ENCODE measurements at regions not wholly inside any gene's neighbourhood (a gene's known extent, or its start where the extent isn't known, plus 50 kb on each side); places are given as distances from the start of the nearest gene placed in this dataset.

DNA sequence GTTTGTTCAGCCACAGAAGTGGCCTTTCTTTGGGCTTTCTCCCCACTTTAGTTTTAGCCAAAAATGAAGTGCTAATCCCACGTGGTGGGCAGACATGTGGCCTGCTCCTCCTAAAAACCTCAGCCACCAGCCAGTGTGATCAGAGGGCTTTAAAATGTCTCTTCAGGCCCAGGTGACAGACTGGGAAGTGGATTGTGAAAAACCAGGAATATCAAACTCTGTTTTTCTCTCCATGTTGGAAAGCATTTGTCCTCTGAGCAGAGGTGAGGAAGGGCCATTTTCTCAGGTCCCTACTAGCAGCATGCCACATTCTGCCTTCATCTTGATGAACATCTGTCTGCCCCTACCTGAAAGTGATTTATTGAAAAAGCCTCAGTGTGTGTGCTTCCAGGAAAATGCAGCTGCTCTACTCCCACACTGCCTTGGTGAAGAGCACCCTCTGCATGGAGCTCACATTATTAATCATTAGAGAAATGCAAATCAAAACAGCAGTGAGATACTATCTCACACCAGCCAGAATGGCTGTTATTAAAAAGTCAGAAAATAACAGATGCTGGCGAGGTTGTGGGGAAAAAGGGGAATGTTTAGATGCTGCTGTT is 181.2 kb upstream of the DMAC1 start:
- H3K36me3 ChIP-seq (replicated peaks in 1 of 2; ENCODE audit: insufficient read depth in 1 of 2, low read depth in 2 of 2): no peaks in the 10 kb centered on the region
- H3K9me3 ChIP-seq: no peaks in the 10 kb centered on the region
- intact Hi-C loops (cut with DNase I): no loop called here
- TF ChIP-seq POLR2A (IDR thresholded peaks at IDR 0.05): no peak
- TF ChIP-seq, protein P1, sequence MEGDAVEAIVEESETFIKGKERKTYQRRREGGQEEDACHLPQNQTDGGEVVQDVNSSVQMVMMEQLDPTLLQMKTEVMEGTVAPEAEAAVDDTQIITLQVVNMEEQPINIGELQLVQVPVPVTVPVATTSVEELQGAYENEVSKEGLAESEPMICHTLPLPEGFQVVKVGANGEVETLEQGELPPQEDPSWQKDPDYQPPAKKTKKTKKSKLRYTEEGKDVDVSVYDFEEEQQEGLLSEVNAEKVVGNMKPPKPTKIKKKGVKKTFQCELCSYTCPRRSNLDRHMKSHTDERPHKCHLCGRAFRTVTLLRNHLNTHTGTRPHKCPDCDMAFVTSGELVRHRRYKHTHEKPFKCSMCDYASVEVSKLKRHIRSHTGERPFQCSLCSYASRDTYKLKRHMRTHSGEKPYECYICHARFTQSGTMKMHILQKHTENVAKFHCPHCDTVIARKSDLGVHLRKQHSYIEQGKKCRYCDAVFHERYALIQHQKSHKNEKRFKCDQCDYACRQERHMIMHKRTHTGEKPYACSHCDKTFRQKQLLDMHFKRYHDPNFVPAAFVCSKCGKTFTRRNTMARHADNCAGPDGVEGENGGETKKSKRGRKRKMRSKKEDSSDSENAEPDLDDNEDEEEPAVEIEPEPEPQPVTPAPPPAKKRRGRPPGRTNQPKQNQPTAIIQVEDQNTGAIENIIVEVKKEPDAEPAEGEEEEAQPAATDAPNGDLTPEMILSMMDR (IDR thresholded peaks at IDR 0.05): no peak
- no peak overlapping the region for H3K4me3 ChIP-seq
- no peaks in the 10 kb centered on the region for H3K4me1 ChIP-seq
- H3K27me3 ChIP-seq: no peaks in the 10 kb centered on the region
- DNase-seq: no peak
- 74 to 78% methylated on average over 2 of the region's 2 CpGs for WGBS, 2 donors
- ATAC-seq: no peak
- no peak overlapping the region for H3K27ac ChIP-seq

DNA sequence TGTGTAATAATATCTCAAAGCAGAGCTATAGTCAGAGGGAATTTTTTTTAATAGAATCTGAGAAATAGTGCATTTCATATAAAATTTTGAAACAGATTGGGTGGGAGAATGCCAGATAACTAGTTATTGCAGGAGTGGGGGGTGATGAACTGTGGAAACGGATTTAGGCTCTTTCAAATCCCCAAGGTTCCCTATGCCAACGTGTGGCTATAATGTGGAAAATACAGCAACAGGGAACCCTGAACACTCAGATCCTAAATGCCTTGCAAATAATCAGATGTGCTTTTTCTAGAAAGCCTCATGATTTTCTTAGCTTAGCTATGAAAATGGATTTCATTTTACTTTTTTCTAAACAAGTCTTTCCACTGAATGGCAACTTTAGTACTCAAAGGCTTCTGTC is 180.5 kb upstream of the DMAC1 start:
- intact Hi-C loops (cut with DNase I): no loop called here
- H3K27me3 ChIP-seq: no peaks in the 10 kb centered on the region
- H3K36me3 ChIP-seq (replicated peaks in 1 of 2; ENCODE audit: insufficient read depth in 1 of 2, low read depth in 2 of 2): no peaks in the 10 kb centered on the region
- 64 to 68% methylated on average over 2 of the region's 2 CpGs for WGBS, 2 donors
- DNase-seq (no peak), ATAC-seq (no peak)
- H3K4me1 ChIP-seq: no peaks in the 10 kb centered on the region
- TF ChIP-seq, protein P1 (IDR thresholded peaks at IDR 0.05): no peak
- TF ChIP-seq POLR2A (IDR thresholded peaks at IDR 0.05): no peak
- H3K9me3 ChIP-seq: no peaks in the 10 kb centered on the region
- no peak overlapping the region for H3K27ac ChIP-seq
- no peak overlapping the region for H3K4me3 ChIP-seq

DNA sequence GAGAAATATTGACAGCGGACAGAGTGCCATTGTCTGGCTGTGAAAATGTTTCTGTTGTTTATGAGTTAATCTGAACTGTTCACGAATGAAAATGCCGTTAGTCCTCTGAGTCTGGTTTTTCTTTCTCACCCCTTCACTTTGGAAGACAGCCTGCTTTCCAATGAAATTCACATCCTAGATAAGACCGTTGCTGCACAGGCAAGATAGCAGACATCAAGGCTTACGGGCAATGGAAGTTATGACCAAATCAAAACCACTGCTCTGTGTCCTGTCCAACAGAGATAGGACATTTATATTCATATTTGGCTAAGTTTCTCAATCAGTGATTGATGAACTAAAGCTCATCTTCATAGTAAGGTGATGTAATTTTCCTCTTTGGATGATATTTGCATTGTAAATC is 180.0 kb upstream of the DMAC1 start:
- no peak for TF ChIP-seq POLR2A (IDR thresholded peaks at IDR 0.05)
- TF ChIP-seq, protein P1 (IDR thresholded peaks at IDR 0.05): no peak
- intact Hi-C loops (cut with DNase I): no loop called here
- no peaks in the 10 kb centered on the region for H3K36me3 ChIP-seq (replicated peaks in 1 of 2; ENCODE audit: insufficient read depth in 1 of 2, low read depth in 2 of 2)
- no peaks in the 10 kb centered on the region for H3K27me3 ChIP-seq
- no peak for ATAC-seq
- 59 to 63% methylated on average over 5 of the region's 5 CpGs for WGBS, 2 donors
- no peak for DNase-seq
- no peak overlapping the region for H3K27ac ChIP-seq
- H3K4me1 ChIP-seq: no peaks in the 10 kb centered on the region
- no peaks in the 10 kb centered on the region for H3K9me3 ChIP-seq
- H3K4me3 ChIP-seq: no peak overlapping the region

DNA sequence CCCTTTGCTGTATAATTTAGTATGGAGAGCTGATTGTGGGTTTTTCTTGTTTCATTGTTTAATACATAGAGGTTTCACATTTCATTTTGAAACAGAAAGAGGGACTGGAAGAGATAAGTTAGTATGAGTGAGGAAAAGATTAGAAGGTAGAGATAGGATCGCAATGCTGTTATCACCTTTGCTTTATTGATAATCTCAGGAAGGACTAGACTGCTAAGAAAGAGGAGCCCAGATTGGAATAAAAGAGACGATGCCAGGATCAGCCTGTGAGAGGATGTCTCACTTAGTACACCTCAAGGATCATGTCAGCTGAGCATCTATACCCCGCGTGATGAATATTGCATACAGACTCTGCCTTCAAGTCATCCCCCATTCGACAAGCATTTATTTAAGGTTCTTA is 178.0 kb upstream of the DMAC1 start:
- Histone ChIP-seq H3K4me3 (no peak overlapping the region), H3K4me1 (no peaks in the 10 kb centered on the region), H3K9me3 (no peaks in the 10 kb centered on the region), H3K27me3 (no peaks in the 10 kb centered on the region), H3K36me3 (replicated peaks in 1 of 2; ENCODE audit: insufficient read depth in 1 of 2, low read depth in 2 of 2) (no peaks in the 10 kb centered on the region), H3K27ac (no peak overlapping the region)
- no peak for ATAC-seq
- intact Hi-C loops (cut with DNase I): no loop called here
- TF ChIP-seq, protein P1 (IDR thresholded peaks at IDR 0.05): no peak
- TF ChIP-seq POLR2A (IDR thresholded peaks at IDR 0.05): no peak
- WGBS, 2 donors: 76% methylated on average over 5 of the region's 5 CpGs
- no peak for DNase-seq

DNA sequence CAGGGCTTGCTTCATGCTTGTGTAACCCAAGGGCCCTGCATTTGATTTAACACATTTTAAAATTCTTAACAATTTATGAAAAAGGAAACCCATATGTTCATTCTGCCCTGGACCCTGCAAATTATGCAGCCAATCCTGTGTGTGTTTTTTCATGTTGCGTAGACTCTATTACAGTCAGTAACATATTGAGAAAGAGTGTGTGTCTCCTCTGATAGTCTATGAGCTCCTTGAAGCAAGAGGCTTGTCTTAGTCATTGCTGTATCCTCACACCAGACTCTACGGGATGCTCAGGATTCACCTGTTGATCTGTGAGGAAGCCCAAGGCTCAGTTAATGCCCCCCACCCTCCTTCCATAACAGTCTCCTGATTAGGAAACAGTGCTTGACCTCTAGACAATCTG is 177.3 kb upstream of the DMAC1 start:
- Histone ChIP-seq H3K27ac (no peak overlapping the region), H3K4me1 (no peaks in the 10 kb centered on the region), H3K27me3 (no peaks in the 10 kb centered on the region), H3K9me3 (no peaks in the 10 kb centered on the region), H3K4me3 (no peak overlapping the region), H3K36me3 (replicated peaks in 1 of 2; ENCODE audit: insufficient read depth in 1 of 2, low read depth in 2 of 2) (no peaks in the 10 kb centered on the region)
- no peak for DNase-seq
- intact Hi-C loops (cut with DNase I): no loop called here
- WGBS, 2 donors: 77 to 85% methylated on average over 2 of the region's 2 CpGs
- no peak for ATAC-seq
- TF ChIP-seq POLR2A (IDR thresholded peaks at IDR 0.05): no peak
- TF ChIP-seq, protein P1 (IDR thresholded peaks at IDR 0.05): no peak

All from body of pancreas (tissue), 4 donors.